HG03378 (cell line): ENCODE measurements at regions not wholly inside any gene's neighbourhood (a gene's known extent, or its start where the extent isn't known, plus 50 kb on each side); places are given as distances from the start of the nearest gene placed in this dataset.
"Not testable (repeated sequence)": the region's sequence is repeated elsewhere in the genome, so short reads cannot be mapped to it uniquely, and the experiment has no call there.

ENCODE experiments used
- ATAC-seq: cut with Tn5 transposase; IDR thresholded peaks from one replicate; pipeline ENCODE4 v1.9.1; 2021; ENCODE audit warnings: mild to moderate bottlenecking, moderate library complexity; ENCODE audit not compliant: unreplicated experiment

DNA sequence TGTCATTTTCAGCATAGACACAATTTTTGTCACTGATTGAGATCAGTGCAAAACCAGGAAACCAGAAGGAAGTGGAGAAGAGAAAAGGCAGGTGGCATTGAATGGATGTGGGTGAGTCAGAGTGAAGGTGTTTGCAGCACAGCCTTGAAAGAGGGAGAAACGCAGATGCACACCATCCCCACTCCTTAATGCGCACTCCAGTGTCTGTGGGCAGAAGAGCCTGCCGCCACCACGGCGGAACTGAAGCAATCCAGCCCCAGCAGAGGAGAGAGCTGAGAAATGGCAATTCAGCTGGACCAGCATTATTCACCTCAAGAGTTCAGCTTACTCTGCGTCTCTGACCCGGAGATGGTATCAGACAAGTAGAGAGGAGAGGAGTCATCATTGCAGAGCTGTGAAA is 393.1 kb upstream of the FRG1 start:
- ATAC-seq: no peak

DNA sequence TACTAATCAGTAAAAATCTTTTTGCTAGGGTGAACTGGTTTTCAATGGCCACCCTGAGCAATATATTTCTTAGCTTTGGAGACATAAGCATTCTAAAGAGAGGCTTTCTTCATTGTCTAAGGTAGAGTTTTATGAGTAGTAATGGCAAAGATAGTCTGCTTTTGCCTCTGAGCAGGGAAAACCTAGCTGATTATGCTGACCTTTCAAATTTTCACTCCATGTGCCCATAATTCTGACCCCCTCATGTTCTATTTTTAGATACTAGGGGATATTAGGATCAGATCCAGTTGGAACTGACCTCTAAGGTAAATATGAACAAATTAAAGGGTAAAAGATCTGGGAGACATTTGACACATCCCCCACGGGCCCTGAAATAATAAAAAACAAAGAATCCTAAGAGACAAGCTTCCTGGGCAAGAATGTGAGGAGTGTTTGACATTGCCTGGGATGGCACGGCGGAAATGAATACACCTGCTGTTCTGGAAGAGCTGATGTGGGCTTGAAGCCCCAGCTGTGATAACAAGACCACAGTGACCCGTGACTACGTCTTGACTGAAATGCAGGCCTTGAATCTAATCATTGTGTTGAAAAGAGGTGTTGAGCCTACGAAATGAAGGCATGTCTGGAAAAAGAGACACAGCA is 392.1 kb upstream of the FRG1 start:
- ATAC-seq: no peak

DNA sequence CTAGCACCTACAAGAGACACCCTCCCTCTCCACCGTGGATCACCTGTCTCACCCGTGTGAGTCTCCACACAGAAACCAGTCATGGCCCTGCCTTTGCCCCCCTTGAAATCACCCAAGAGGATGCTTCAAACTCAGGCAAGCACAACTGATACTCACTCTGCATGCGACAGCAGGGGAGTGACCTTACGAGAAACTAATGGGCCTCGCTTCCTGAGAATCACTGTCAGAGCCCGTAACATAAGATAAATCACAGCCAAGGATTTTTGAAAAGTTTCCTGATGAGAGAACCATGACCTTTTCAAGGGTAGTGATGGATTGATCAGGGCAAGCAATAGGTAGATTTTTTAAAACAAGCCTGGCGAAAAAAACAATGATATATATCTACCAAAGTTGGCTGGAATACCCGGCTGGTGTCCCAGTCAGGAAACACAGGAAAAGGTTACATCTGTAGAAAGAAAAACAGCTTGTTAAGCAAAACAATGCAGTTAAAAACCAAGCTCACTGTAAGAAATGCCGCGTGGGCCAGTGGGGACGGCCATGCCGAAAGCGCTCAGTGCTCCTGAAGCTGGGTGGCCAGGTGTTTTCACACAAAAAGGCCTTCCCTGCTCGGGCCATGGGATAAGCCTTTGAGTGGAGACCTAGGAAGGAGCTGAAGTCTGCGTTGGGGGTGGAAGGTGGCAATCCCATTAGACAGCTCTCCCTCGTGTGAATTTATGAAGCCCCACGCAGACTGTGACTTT is 388.6 kb upstream of the FRG1 start:
- ATAC-seq: not testable (repeated sequence)

DNA sequence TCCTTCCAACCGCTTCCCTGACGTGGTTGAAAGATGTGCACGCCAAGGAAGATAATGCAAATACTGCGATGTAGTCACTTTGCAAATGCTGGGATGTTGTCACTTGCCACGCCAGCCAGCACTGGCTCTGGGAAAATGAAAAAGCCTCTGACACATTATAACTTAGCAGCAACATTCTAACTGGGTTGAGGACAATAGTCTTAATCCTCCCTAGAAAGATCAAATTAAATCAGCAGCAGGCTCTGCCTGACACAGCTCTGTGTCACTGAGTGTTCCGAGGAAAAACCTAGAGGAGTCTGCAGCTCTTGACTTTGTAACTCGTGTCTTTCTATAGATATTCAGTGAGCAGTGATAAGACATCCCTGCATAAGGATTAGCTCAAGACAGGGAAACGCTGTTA is 380.1 kb upstream of the FRG1 start:
- ATAC-seq: not testable (repeated sequence)

DNA sequence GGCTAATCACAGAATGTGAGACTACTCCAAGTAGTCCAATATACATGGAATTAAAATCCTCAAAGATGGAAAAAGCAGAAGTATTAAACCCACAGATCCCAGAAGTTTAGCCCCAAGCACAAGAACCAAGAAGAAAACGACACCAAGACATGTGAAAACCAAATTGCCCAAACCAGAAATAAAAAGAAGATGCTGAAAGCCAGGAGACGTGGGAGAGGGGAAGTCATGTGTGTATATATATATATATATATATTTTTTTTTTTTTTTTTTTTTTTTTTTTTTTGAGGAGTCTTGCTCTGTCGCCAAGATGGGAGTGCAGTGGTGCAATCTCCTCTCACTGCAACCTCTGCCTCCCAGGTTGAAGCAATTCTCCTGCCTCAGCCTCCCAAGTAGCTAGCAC is 376.9 kb upstream of the FRG1 start:
- ATAC-seq: not testable (repeated sequence)

DNA sequence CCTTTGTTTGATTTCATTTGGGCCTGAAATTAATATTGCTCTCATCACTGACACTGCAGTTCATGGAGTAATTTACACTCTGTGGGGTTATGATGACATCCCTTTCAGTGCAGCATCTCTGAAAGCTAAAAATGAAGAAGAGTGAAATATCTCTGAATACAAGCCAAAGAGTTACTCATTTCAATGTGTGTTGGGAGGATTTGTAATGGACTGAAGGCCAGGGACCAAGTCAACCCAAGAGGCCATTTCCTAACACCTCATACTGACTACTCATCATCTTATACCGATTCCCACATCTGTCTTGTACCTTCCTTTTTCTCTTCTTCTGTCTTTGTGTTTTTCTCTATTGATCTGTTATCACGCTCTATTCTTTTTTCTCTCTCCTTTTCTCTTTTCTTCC is 374.4 kb upstream of the FRG1 start:
- ATAC-seq: not testable (repeated sequence)

DNA sequence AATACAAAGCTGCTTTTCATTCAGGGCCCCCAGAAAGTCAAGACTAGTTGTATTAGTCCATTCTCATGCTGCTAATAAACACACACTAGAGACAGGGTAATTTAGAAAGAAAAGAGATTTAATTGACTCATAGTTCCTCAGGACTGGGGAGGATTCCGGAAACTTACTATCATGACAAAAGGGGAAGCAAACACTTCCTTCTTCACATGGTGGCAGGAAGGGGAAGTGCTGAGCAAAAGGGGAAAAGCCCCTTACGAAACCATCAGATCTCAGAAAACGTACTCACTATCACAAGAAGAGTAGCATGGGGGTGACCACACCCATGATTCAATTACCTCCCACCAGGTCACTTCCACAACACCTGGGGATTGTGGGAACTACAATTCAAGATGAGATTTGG is 373.8 kb upstream of the FRG1 start:
- not testable (repeated sequence) for ATAC-seq

DNA sequence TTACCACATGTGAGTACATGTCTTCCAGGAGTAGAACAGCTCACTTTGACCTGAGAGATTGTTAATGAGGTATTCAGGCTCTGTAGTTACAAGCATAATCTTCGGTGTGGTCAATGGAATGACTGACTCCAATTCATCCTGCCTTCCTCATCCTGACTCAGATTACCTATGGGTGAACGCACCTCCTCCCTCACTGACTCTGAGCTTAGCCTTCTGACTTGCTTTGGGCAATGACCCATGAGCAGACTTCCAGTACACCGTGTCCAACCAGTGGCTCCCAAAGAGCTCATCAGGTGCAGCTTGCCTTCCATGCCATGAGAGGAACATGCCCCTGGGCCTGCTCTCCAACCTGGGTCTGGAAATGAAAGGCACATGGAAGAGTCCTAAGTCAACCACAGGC is 361.0 kb upstream of the FRG1 start:
- ATAC-seq: not testable (repeated sequence)

DNA sequence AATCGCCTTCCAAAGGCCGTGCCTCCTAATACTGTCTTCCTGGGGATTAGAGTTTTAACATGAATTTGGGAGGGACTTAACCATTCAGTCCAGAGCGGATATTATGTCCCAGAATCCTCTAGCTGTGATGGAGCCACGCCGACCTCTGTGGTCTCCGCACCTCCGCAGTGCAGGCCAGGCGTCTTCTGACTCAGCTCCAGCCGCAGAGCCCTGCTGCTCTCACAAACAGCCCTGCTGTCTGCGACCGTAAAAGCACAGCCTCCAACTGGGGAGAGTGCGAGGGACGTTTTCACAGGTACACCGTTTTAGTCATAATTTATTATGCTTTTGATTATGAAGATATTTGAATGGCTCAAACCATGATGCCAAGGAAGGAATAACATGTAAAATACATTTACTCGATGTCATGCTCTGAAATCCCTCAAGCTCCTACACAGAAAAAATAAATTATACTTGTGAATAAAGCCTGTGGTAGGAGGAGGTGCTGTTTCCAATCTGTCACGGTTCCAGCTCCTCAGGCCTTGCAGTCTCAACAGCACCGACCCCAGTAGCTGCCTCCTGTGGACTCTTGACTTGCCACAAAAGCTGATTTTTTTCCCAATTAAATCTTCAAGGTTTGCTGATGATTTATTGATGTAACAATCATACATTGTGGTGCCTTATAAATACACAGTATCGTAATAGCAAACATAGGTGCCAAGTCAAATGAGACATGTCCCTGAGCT is 353.6 kb upstream of the FRG1 start:
- not testable (repeated sequence) for ATAC-seq

DNA sequence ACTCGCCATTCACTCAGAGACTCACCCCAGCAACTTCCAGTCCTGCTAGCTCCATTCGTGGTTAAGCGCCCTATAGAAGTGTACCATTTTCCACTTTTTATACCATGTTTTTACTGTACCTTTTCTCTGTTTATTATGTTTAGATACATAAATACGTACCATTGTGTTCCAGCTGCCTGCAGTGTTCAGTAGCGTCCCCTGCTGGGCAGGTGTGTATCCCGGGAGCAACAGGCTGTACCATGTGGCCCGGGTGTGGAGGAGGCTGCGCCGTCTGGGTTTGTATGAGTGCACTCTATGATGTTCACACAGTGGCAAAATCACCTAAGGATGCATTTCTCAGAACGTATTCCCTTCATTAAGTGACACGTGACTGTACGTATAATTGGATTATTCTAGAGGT is 351.5 kb upstream of the FRG1 start:
- ATAC-seq: not testable (repeated sequence)

DNA sequence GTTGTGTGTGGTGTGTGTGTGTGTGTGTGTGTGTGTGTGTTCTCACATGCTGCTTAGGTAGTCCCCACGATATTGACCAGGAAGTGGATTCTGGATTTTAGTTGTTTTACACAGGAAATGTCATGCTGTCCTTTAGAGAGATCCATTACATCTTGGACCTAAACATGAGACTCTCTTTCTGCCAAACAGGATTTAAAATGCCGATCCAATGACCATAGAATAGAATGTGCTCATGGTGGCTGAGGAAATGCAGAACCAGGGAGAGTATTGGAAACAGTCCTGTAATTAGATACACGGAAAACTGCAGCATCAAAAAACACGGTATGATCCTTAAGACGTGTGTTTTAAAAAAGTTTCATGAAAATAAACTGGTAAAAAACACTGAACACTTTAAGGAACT is 347.8 kb upstream of the FRG1 start:
- no peak for ATAC-seq

DNA sequence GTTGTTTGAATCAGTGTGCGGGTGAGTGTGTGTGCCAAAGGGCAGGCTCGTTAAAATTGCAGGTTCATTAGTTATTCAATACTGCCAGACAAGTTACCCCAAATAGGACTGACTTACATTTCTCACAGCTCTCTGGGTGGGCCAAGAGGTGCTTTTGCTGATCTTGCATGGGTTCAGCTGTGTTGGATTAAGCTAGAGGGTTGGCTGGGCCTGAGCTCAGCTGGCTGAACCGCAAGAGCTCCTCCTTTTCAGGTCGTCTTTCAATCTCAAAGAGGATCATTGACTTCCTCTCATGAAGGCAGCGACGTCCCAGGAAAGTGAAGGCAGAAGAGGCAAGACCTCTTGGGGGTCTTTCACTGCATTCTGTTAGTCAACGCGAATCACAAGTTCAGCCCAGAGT is 343.3 kb upstream of the FRG1 start:
- ATAC-seq: no peak

DNA sequence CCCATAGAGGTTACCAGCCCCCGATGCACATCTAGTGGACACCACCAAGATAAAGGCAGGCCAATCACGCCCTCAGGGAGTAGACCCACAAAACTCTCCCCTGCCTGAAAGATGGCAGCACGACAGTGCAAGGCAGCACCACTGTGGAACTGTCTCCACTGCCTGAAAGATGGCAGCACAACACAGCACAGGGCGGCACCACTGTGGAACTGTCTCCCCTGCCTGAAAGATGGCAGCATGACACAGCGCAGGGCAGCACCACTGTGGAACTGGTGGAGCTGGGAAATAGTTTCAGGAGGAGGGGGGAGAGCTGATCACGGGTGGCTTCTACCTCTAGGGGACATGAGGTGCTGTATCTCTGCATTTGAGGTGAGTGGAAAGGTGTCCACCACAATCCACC is 340.4 kb upstream of the FRG1 start:
- no peak for ATAC-seq

DNA sequence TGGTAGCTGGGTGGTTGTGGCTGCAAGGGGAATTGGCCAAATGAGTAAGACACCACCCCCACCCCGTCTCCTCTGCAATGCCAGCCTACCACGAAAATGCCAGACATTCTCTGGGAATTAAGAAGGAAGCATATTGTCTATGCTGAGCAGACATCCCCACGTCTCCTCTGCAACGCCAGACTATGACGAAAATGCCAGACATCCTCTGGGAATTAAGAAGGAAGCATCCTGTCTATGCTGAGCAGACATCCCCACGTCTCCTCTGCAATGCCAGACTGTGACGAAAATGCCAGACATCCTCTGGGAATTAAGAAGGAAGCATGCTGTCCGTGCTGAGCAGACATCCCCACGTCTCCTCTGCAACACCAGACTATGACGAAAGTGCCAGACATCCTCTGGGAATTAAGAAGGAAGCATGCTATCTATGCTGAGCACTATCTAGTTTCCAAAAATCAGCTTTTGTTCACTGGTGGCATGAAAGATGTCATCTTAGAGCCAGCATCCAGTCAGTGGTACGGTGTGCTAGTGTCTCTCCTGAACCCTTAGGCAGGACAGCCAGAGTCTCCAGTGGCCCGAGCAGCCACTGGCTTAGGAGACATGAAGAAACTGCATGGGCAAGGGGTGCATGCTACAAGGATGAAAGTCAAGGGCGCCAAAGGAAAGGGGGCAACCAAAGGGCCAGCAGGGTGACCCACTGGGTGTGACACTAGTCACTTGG is 339.8 kb upstream of the FRG1 start:
- ATAC-seq: no peak

DNA sequence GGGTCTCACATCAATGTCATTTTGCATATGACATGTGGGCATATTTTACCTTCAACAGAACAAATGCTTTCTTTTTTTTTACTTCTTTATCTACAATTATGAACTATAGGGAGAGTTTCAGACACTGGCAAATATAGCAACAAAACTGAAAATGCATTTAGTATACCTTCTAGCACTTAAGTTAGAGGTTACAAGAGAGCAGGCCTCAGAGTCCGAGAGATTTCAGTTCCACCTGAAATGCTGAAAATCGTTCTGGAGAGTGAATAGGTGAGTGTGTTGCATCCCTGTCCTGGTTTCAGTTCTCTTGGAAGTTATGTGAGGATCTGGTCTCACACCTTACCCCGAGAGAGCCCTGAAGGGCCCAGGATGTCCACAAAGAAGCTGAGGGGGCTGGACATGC is 337.8 kb upstream of the FRG1 start:
- not testable (repeated sequence) for ATAC-seq

DNA sequence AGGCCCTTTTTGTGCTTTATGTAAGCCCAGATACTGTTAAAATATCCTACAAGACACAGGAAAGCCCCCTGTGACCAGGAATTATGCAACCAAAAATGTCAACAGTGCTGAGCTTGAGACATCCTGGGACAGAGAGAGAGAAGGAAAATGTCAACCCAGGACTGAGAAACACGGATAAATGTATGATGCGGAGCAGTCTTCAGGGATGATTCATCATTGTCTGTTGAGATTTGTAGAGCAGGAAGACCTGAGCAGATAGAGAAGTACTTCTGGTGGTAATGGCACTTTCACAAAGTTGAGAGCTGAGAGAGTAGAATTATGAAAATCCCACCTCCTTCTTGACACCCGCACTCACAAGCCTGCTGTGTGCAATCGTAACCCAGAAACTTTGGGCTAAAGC is 330.1 kb upstream of the FRG1 start:
- ATAC-seq: not testable (repeated sequence)

DNA sequence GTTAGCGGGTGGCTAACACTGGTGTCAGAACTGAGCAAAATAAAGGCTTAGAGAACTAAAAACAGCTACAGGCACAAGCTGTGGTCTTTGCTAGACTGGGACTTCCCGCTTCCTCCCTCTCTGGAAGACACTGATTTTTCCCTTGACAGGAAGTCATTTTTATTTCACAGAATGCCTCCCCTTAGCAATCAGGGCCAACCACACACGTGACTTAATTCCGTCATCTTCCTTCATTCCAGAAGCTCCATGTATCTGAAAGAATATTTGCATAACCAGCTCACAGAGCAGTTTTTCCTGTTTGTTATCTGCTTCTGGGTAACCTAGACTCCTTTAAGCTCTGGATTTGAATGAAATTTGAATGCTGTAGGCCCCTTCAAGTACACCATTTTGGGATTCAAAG is 327.5 kb upstream of the FRG1 start:
- ATAC-seq: no peak

DNA sequence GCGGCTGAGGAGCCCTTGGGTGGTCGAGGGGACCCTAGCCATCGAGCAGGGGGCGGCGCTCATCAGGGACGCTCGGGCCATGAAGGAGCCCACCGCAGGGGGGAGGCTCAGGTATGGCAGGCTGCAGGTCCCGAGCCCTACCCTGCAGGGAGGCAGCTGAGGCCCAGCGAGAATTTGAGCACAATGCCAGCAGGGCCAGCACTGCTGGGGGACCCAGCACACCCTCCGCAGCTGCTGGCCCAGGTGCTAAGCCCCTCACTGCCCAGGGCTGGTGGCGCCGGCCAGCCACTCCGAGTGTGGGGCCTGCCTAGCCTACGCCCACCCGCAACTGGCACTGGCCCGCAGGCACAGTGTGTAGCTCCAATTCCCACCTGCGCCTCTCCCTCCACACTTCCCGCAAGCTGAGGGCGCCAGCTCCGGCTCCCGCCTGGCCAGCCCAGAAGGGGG is 325.4 kb upstream of the FRG1 start:
- ATAC-seq: no peak

DNA sequence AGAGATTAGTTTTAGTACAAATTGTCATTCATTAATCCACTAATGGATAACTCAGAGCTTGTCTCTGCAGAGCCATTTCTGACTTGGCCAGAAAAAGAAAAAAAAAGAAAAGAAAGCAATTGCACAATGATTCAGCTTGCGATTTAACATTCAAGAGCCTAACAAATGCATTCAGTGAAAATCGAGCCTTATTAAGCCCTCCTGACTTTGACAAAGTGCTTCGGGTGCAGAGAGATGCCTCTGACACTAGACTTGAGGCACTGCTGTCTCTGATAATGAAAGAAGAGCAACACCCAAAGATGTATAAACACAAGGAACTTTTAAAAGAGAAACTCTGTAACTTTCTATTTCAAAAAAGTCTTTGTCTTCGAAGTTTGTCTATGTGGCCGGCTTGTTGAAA is 322.9 kb upstream of the FRG1 start:
- not testable (repeated sequence) for ATAC-seq

DNA sequence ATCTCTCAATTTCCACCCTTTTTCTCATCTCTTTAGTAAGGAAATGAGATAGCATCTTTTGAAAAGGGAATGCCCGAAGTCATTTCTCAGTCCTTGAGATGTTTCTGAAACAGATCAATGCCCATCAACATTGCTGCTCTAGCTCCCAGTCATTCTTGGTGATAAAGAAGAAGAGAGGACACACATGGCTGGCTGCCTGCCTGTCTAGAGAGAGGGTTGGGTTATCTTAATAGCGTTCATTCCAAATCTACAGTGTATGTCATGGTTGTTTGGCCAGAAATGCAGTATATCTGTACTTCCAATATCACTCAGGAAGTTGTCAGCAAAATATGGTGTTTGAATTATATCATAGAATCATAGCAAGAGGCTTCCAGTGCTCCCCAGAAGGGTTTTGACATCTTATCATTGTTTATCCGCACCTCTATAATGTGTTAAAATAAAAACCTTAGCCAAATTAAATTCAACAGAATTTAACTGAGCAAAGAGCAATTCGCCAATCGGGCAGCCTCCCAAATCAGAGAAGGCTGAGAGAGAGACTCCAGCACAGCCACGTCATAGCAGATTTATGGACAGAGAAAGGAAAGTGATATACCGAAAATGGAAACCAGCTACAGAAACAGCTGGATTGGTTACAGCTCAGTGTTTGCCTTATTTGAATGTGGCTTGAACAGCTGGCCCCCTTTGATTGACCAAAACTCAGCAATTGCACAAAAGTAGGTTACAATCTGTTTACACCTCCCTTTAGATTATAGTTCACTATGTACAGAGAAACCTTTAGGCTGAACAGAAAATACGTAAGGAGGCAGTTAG is 321.0 kb upstream of the FRG1 start:
- not testable (repeated sequence) for ATAC-seq
